Vagina (tissue), 2 donors: ENCODE measurements at regions not wholly inside any gene's neighbourhood (a gene's known extent, or its start where the extent isn't known, plus 50 kb on each side); places are given as distances from the start of the nearest gene placed in this dataset.

Source experiments
- DNase-seq, 2 donors: peaks; one replicate each; pipeline ENCODE4 v3.0.0-alpha.2; 2017; ENCODE audit errors: extremely low spot score in 2 of 2
- H3K27ac ChIP-seq: fragments of 200-600 bp; sonication (generic); one replicate; pipeline ENCODE4 v1.5.1; 2019
- H3K27me3 ChIP-seq: fragments of 200-600 bp; sonication (generic); one replicate; pipeline ENCODE4 v1.5.1; 2019
- H3K36me3 ChIP-seq, 2 donors: fragments of 200-600 bp; sonication (generic); one replicate each; pipeline ENCODE4 v1.5.1; 2017 to 2019
- H3K4me1 ChIP-seq: fragments of 200-600 bp; sonication (generic); one replicate; pipeline ENCODE4 v1.5.1; 2019
- H3K4me3 ChIP-seq, 2 donors: fragments of 200-600 bp; sonication (generic); 1 replicate in 1 of 2; 2 replicates in 1 of 2; pipeline ENCODE4 v1.5.1; 2016 to 2019
- H3K9me3 ChIP-seq: fragments of 200-600 bp; sonication (generic); one replicate; pipeline ENCODE4 v1.5.1; 2019
- CTCF ChIP-seq, 3 experiments: fragments of 450-650 bp in 2 of 3; fragments of 200-600 bp in 1 of 3; sonication (generic) in 1 of 3; IDR thresholded peaks; one replicate each; pipeline ENCODE4 v1.5.1; 2017 to 2019; ENCODE audit warnings: antibody characterized with exemption in 3 of 3, mild to moderate bottlenecking in 2 of 3, moderate library complexity in 2 of 3
- POLR2A ChIP-seq, 2 donors: fragments of 450-650 bp; IDR thresholded peaks; one replicate each; pipeline ENCODE4 v1.6.1; 2017; ENCODE audit warnings: antibody characterized with exemption in 2 of 2, mild to moderate bottlenecking in 2 of 2, moderate library complexity in 2 of 2
- POLR2AphosphoS5 ChIP-seq, 2 donors: sonication (generic); formaldehyde crosslinking; IDR thresholded peaks; one replicate each; pipeline ENCODE4 v1.9.0; 2017; ENCODE audit warnings: antibody characterized with exemption in 2 of 2, mild to moderate bottlenecking in 2 of 2, low read depth in 1 of 2; ENCODE audit not compliant: insufficient read depth in 1 of 2
- intact Hi-C: fragments of 100-400 bp; cut with DNase I; formaldehyde crosslinking; loops from one replicate; pipeline ENCODE4 v1.15.1; 2023

- no peaks in the 10 kb centered on the region for H3K27me3 ChIP-seq
- DNase-seq, result no peak
- H3K36me3 ChIP-seq, result no peaks in the 10 kb centered on the region
- intact Hi-C loops, result no loop called here
- no peaks in the 10 kb centered on the region for H3K4me1 ChIP-seq
- H3K27ac ChIP-seq, result no peak overlapping the region
- H3K9me3 ChIP-seq, result no peaks in the 10 kb centered on the region
- TF ChIP-seq POLR2AphosphoS5 (IDR thresholded peaks at IDR 0.05; ENCODE audit: insufficient read depth in 1 of 2, low read depth in 1 of 2) (no peak), CTCF (IDR thresholded peaks at IDR 0.05) (no peak), POLR2A (IDR thresholded peaks at IDR 0.05) (no peak)
- H3K4me3 ChIP-seq, result no peak overlapping the region
These were observed 81.6 kb upstream of the RERGL start for GRCh38 chr12:18171571-18171970.

- Histone ChIP-seq H3K27ac (no peak overlapping the region), H3K4me3 (no peak overlapping the region), H3K36me3 (no peaks in the 10 kb centered on the region), H3K4me1 (peaks cover 10% of the 10 kb centered on the region), H3K9me3 (no peaks in the 10 kb centered on the region), H3K27me3 (no peaks in the 10 kb centered on the region)
- TF ChIP-seq POLR2A (IDR thresholded peaks at IDR 0.05), result no peak
- TF ChIP-seq CTCF (IDR thresholded peaks at IDR 0.05), result no peak
- TF ChIP-seq POLR2AphosphoS5 (IDR thresholded peaks at IDR 0.05; ENCODE audit: insufficient read depth in 1 of 2, low read depth in 1 of 2), result no peak
- intact Hi-C loops, result no loop called here
- DNase-seq, result no peak
These were observed 78.0 kb upstream of the RERGL start for GRCh38 chr12:18168016-18168415.

GRCh38 chr12:18165889-18166288 is 75.9 kb upstream of the RERGL start:
- intact Hi-C loops, result no loop called here
- H3K9me3 ChIP-seq, result no peaks in the 10 kb centered on the region
- no peaks in the 10 kb centered on the region for H3K27me3 ChIP-seq
- no peaks in the 10 kb centered on the region for H3K36me3 ChIP-seq
- H3K4me3 ChIP-seq, result peak overlapping the region in 1 of 2 donors; percentile 9
- peaks cover 10% of the 10 kb centered on the region for H3K4me1 ChIP-seq
- H3K27ac ChIP-seq, result peak overlapping the region; percentile 1
- DNase-seq, result no peak
- TF ChIP-seq POLR2AphosphoS5 (IDR thresholded peaks at IDR 0.05; ENCODE audit: insufficient read depth in 1 of 2, low read depth in 1 of 2) (no peak), CTCF (IDR thresholded peaks at IDR 0.05) (no peak), POLR2A (IDR thresholded peaks at IDR 0.05) (no peak)

GRCh38 chr12:18165422-18165871 is 75.5 kb upstream of the RERGL start:
- DNase-seq, result no peak
- Histone ChIP-seq H3K9me3 (no peaks in the 10 kb centered on the region), H3K36me3 (no peaks in the 10 kb centered on the region), H3K27me3 (no peaks in the 10 kb centered on the region), H3K4me3 (peak overlapping the region in 1 of 2 donors; percentile 9), H3K27ac (peak overlapping the region; percentile 1), H3K4me1 (peaks cover 10% of the 10 kb centered on the region)
- intact Hi-C loops, result no loop called here
- no peak for TF ChIP-seq CTCF (IDR thresholded peaks at IDR 0.05)
- TF ChIP-seq POLR2AphosphoS5 (IDR thresholded peaks at IDR 0.05; ENCODE audit: insufficient read depth in 1 of 2, low read depth in 1 of 2), result peak in 1 of 2 donors; percentile 46
- TF ChIP-seq POLR2A (IDR thresholded peaks at IDR 0.05), result no peak

- intact Hi-C loops, result no loop called here
- no peaks in the 10 kb centered on the region for H3K36me3 ChIP-seq
- H3K27ac ChIP-seq, result no peak overlapping the region
- no peak for DNase-seq
- H3K4me1 ChIP-seq, result peaks cover 5% of the 10 kb centered on the region
- no peaks in the 10 kb centered on the region for H3K9me3 ChIP-seq
- no peaks in the 10 kb centered on the region for H3K27me3 ChIP-seq
- TF ChIP-seq CTCF (IDR thresholded peaks at IDR 0.05), result no peak
- no peak for TF ChIP-seq POLR2A (IDR thresholded peaks at IDR 0.05)
- no peak for TF ChIP-seq POLR2AphosphoS5 (IDR thresholded peaks at IDR 0.05; ENCODE audit: insufficient read depth in 1 of 2, low read depth in 1 of 2)
- no peak overlapping the region for H3K4me3 ChIP-seq
These were observed 70.9 kb upstream of the RERGL start for GRCh38 chr12:18160901-18161300.
